ENCODE measurements at regions not wholly inside any gene's neighbourhood (a gene's known extent, or its start where the extent isn't known, plus 50 kb on each side); places are given as distances from the start of the nearest gene placed in this dataset.

- H3K4me1 ChIP-seq (ENCODE audit: control insufficient read depth in 4 of 4, insufficient read depth in 4 of 4, low read length in 3 of 4) = no peaks in the 10 kb centered on the region
- 83% methylated on average over 4 of the region's 4 CpGs for WGBS
- no peaks in the 10 kb centered on the region for H3K27me3 ChIP-seq (ENCODE audit: control insufficient read depth in 4 of 4, insufficient read depth in 4 of 4, low read length in 3 of 4)
- DNase-seq (ENCODE audit: low spot score) = no peak
- TF ChIP-seq MAX (IDR thresholded peaks at IDR 0.05) (no peak), NR2F2 (IDR thresholded peaks at IDR 0.05) (no peak), SP1 (IDR thresholded peaks at IDR 0.05) (no peak), CTCF (IDR thresholded peaks at IDR 0.05; ENCODE audit: low read depth, low read length, missing input control) (no peak), TAF1 (conservative IDR thresholded peaks at IDR 0.05) (no peak), ZBTB33 (IDR thresholded peaks at IDR 0.05) (no peak), FOXA2 (IDR thresholded peaks at IDR 0.05) (no peak)
- no peaks in the 10 kb centered on the region for H3K36me3 ChIP-seq (ENCODE audit: control insufficient read depth in 4 of 4, insufficient read depth in 3 of 4, low read depth in 1 of 4, low read length in 3 of 4)
- H3K9ac ChIP-seq (ENCODE audit: low read depth in 1 of 2, low read length in 2 of 2) = no peak overlapping the region
- no peaks in the 10 kb centered on the region for H3K9me3 ChIP-seq (ENCODE audit: control insufficient read depth in 4 of 4, low read length in 3 of 4)
- H3K4me3 ChIP-seq (ENCODE audit: low read depth in 1 of 3, low read length in 3 of 3) = no peak overlapping the region
- no peak overlapping the region for H3K27ac ChIP-seq (ENCODE audit: low read depth in 1 of 2, low read length in 2 of 2)
Observed at GRCh38 chr3:135757421-135757820, 208.1 kb upstream of the PPP2R3A start.

- H3K4me3 ChIP-seq (ENCODE audit: low read depth in 1 of 3, low read length in 3 of 3) = no peak overlapping the region
- no peak for TF ChIP-seq SP1 (IDR thresholded peaks at IDR 0.05)
- no peak for TF ChIP-seq RAD21 (IDR thresholded peaks at IDR 0.05)
- TF ChIP-seq NR2F2 (IDR thresholded peaks at IDR 0.05) = no peak
- H3K27ac ChIP-seq (ENCODE audit: low read depth in 1 of 2, low read length in 2 of 2) = no peak overlapping the region
- H3K9ac ChIP-seq (ENCODE audit: low read depth in 1 of 2, low read length in 2 of 2) = no peak overlapping the region
- no peaks in the 10 kb centered on the region for H3K27me3 ChIP-seq (ENCODE audit: control insufficient read depth in 4 of 4, insufficient read depth in 4 of 4, low read length in 3 of 4)
- DNase-seq (ENCODE audit: low spot score) = no peak
- 96% methylated on average over 1 of the region's 1 CpG for WGBS
- H3K9me3 ChIP-seq (ENCODE audit: control insufficient read depth in 4 of 4, low read length in 3 of 4) = no peaks in the 10 kb centered on the region
- H3K4me1 ChIP-seq (ENCODE audit: control insufficient read depth in 4 of 4, insufficient read depth in 4 of 4, low read length in 3 of 4) = no peaks in the 10 kb centered on the region
- no peaks in the 10 kb centered on the region for H3K36me3 ChIP-seq (ENCODE audit: control insufficient read depth in 4 of 4, insufficient read depth in 3 of 4, low read depth in 1 of 4, low read length in 3 of 4)
Observed at GRCh38 chr3:135758961-135759360, 206.6 kb upstream of the PPP2R3A start.

- 83% methylated on average over 3 of the region's 3 CpGs for WGBS
- no peaks in the 10 kb centered on the region for H3K36me3 ChIP-seq (ENCODE audit: control insufficient read depth in 4 of 4, insufficient read depth in 3 of 4, low read depth in 1 of 4, low read length in 3 of 4)
- DNase-seq (ENCODE audit: low spot score) = no peak
- H3K4me3 ChIP-seq (ENCODE audit: low read depth in 1 of 3, low read length in 3 of 3) = no peak overlapping the region
- no peaks in the 10 kb centered on the region for H3K4me1 ChIP-seq (ENCODE audit: control insufficient read depth in 4 of 4, insufficient read depth in 4 of 4, low read length in 3 of 4)
- TF ChIP-seq TAF1 (conservative IDR thresholded peaks at IDR 0.05) (no peak), EGR1 (IDR thresholded peaks at IDR 0.05; ENCODE audit: low read depth in 2 of 2) (no peak), RAD21 (IDR thresholded peaks at IDR 0.05) (no peak), MAX (IDR thresholded peaks at IDR 0.05) (no peak), SP1 (IDR thresholded peaks at IDR 0.05) (no peak), ATF3 (IDR thresholded peaks at IDR 0.05) (no peak), HNF4G (IDR thresholded peaks at IDR 0.05) (no peak), NR2F2 (IDR thresholded peaks at IDR 0.05) (no peak), ZBTB33 (IDR thresholded peaks at IDR 0.05) (no peak), FOXA2 (IDR thresholded peaks at IDR 0.05) (no peak), FOXA1 (IDR thresholded peaks at IDR 0.05) (no peak), YY1 (IDR thresholded peaks at IDR 0.05) (no peak), HNF4A (conservative IDR thresholded peaks at IDR 0.05) (no peak), REST (IDR thresholded peaks at IDR 0.05) (no peak)
- no peak overlapping the region for H3K27ac ChIP-seq (ENCODE audit: low read depth in 1 of 2, low read length in 2 of 2)
- no peaks in the 10 kb centered on the region for H3K9me3 ChIP-seq (ENCODE audit: control insufficient read depth in 4 of 4, low read length in 3 of 4)
- H3K27me3 ChIP-seq (ENCODE audit: control insufficient read depth in 4 of 4, insufficient read depth in 4 of 4, low read length in 3 of 4) = no peaks in the 10 kb centered on the region
- H3K9ac ChIP-seq (ENCODE audit: low read depth in 1 of 2, low read length in 2 of 2) = no peak overlapping the region
Observed at GRCh38 chr3:135759651-135760050, 205.9 kb upstream of the PPP2R3A start.

Data from liver (tissue), 8 donors.